ENCODE measurements at regions not wholly inside any gene's neighbourhood (a gene's known extent, or its start where the extent isn't known, plus 50 kb on each side); places are given as distances from the start of the nearest gene placed in this dataset.
A peak's percentile ranks its signal among the peaks of the same experiment; 100 is the strongest.
"Not testable (repeated sequence)": the region's sequence is repeated elsewhere in the genome, so short reads cannot be mapped to it uniquely, and the experiment has no call there.

DNA sequence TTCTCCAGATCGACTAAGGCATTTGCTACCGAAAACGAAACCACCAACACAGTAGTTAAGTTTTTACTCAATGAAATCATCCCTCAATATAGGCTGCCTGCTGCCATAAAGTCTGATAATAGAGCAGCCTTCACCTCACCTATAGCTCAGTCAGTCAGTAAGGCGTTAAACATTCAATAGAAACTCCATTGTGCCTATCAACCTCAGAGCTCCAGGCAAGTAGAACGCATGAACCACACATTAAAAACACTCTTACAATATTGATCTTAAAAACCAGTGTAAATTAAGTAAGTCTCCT is 160.6 kb downstream of the DEFB131A start:
- DNase-seq, result not testable (repeated sequence)

DNA sequence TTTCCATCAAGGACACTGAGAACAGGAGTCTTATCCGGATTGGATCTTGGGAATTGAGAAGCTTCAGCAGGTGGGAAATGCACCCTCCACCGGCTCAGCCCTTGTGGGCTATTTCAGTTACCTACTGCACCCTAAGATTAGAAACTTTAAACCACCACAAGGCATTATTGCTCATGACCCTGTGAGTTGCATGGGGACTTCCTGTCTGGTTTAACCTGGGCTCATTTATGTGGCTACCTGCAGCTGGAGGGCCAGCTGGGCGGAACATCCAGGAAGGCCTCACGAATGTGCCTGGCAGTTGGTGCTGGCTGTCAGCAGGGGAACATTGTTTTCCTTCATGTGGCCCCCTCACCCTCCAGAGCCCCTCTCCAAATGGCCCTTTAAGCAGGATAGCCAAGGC is 164.1 kb downstream of the DEFB131A start:
- DNase-seq, result no peak

DNA sequence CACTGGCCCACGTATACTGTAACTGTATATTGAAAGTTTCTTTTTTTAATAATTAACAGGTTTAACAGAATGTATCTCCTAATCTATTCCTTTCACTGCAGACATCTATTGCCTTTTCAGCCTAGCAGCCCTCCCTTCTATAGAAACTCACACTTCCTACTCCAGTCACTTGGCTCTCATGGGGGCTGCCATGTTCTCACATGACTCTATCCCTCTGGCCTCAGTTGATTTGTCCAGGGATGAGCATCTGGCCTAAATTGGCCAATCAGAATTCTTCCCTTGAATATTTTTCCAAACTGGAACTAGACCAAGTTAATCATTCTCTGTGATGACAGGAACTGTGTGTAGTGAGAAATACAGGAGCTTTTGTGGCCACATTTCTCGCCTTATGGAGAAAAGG is 166.1 kb downstream of the DEFB131A start:
- not testable (repeated sequence) for DNase-seq

DNA sequence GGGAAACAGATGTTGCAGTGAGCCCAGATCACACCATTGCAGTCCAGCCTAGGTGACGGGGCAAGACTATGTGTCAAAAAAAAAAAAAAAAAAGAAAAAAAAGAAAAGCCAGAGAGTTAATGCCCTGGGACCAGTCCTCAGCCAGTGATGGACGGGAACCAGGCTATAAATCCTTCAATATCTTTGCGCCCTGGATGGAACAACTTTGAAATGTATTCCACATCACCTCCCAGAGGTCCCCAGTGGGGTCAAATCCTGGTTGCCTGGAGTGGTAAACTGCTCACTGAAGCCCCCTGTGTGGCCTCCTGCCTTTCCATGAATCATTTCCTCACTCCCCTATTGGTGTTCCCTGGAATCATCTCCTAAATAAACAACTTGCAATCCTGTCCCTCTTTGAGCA is 166.9 kb downstream of the DEFB131A start:
- DNase-seq, result no peak

DNA sequence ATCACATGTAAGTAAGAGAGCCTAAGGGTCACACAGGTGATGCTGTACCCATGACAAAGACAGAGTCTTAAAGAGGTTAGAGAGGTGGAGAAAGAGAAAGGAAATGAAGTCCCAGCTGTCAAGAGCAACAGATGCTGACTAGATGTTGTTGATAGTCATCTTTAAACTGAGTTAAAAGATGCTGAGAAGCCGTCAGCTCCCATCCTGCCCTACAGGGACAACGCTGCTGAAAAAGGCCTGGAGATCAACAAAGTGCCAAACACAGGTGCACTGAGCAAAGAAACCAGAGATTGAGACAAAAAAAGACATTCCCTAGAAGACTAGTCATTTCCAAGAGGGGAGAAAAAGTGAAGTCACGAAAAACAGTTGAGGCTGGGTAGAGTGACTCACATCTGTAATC is 145.0 kb upstream of the DRD5 start:
- DNase-seq, result not testable (repeated sequence)

DNA sequence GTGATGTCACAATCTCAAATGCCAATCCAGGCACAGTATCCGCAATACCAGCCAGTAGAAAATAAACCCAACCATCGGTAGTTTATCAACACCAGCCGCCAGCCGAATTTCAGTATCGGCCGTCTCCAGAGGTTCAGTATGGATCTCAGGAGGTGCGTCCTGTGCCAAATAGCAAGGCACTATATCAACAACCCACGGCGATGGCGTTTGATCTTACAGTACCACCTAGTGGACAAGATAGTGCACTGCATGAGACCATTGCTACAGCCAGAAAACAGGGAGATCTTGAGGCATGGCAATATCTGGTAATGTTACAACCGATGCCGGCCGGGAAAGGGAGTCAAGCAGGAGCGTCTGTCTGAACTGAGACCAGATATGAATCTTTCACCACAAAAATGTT is 121.8 kb upstream of the DRD5 start:
- peak; percentile 60 for DNase-seq

DNA sequence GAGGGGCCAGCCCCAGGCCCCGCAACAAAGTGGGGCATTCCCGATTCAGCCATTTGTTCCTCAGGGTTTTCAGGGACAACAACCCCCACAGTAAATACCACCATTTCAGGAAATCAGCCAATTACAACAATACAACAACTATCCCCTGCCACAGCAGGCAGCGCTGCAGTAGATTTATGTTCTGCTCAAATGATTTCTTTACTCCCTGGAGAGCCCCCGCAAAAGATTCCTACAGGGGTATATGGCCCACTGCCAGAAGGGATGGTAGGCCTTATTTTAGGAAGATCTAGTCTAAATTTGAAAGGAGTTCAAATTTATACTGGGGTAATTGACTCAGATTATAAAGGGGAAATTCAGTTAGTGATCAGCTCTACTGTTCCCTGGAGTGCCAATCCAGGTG is 120.5 kb upstream of the DRD5 start:
- not testable (repeated sequence) for DNase-seq

DNA sequence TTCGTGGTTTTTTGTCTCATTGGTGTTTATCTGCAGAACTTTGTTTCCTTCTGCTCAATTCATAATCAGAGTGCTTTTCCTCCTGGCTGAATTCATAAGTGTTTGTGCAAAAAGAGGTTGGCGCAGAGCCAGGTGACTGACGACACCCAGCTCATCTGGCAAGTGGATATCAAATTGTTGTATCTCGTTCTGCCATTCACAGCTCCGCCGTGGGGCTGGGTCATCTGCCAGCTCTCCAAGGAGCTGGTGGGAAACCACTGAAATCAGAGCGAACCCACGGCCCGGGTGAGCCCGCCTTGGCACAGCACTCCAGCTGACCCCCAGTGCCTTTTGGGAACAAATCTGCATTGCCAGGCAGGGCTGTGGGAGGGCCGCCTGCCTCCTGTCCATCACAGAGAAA is 110.7 kb upstream of the DRD5 start:
- DNase-seq, result not testable (repeated sequence)

DNA sequence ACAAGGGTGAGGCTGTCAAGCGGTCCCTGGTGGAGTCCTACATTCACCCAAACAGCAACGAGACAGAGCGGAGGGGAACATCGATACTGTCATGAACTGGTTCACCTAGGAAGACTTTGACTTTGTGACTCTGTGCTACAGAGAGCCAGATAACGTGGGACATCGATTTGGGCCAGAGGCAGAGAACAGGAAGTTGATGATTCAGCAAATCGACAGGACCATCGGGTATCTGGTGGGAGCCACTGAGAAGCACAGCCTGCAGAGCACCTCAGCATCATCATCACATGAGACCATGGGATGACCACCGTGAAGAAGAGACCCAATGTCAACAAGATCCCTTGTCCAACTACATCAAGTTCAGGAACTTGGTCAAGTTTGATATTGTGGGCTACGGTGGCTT is 104.1 kb upstream of the DRD5 start:
- not testable (repeated sequence) for DNase-seq

DNA sequence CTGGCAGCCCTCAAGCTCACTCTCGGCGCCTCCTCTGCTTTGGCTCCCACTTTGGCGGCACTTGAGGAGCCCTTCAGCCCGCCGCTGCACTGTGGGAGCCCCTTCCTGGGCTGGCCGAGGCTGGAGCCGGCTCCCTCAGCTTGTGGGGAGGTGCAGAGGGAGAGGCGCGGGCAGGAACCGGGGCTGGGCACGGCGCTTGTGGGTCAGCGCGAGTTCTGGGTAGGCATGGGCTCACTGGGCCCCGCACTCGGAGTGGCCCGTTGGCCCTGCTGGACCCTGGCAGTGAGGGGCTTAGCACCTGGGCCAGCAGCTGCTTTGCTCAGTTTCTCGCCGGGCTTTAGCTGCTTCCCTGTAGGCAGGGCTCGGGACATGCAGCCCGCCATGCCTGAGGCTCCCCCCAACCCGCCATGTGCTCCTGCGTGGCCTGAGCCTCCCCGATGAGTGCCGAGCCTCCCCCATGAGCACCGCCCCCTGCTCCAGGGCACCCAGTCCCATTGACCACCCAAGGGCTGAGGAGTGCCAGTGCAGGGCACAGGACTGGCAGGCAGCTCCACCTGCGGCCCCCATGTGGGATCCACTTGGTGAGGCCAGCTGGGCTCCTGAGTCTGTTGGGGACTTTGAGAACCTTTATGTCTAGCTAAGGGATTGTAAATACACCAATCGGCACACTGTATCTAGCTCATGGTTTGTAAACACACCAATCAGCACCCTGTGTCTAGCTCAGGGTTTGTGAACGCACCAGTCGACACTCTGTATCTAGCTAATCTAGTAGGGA is 101.5 kb upstream of the DRD5 start:
- no peak for DNase-seq

DNA sequence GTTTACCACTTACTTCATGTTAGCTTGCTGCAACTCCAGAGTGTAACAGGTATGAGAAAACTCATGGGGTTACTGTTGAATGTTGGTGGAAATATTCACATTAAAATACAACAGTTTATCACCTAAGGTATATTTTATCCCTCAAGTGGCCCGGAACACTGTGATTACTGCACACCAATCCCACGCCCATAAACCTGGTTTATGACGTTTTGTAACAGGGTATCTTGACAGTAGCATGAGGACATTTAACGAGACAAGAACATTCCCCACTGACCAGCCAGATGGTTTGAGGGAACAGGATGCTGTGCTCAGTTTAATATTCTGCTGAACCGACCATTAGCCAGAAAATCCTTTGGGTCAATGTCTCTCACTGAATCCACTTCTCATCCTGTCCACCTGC is 98.3 kb upstream of the DRD5 start:
- DNase-seq, result not testable (repeated sequence)

DNA sequence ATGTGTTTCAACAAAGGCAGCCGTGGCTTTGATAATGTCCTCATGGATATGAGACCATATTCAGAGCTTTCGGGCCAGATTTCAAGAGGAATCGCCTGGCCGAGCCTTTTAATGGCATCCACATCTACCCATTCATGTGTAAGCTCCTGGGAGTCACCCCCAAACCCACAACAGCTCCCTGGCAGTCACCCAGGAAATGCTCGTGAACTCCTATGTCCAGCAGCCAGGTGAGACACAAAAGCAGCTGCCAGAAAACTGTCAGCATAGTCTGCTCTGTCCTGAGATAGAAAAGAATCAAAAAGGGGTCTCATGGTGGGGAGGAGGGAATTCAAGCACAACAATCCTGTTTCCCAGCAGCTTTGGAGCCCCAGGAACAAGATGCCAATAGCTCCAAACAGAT is 96.4 kb upstream of the DRD5 start:
- not testable (repeated sequence) for DNase-seq

DNA sequence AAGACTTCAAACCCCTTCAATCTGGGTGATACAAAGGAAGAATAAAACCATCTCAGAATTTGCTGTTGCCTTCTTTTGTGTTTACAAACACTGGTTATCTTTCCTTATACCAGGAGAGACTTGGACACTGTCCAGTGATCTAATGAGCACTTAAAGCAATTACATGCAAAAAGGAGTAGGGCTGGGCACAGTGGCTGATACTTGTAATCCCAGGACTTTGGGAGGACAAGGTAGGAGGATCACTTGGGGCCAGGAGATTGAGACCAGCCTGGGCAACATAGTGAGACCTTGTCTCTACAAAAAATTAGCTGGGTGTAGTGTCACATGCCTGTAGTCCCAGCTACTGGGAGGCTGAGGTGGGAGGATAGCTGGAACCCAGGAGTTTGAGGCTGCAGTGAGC is 95.7 kb upstream of the DRD5 start:
- peak; percentile 28 for DNase-seq

DNA sequence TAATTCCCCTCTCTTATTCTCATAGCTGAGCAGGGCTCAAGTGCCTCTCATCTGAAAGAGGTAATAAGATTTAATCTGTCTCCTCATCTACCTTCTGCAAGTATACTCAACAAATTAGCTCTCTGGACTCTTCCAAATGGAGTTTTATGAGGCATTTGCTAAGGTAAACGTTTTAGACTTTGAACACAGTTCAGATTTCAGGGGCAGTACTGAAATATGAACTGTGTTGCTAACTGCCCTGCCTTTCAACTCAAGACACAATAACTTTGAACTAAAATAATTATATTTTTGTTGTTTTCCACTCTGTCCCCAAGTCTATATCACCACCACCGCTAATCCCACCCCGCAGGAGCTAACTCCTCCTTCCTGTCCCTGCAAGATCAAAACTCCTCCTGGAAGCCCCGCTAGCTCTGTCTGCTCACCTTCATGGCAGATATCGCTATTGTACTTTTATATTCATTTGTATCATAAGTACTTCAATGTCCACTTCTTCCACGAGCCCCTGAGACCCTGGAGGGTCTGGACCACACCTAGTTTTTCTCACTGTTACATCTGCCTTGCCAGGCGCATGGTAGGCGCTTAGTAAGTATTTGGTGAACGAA is 90.7 kb upstream of the DRD5 start:
- DNase-seq, result not testable (repeated sequence)

DNA sequence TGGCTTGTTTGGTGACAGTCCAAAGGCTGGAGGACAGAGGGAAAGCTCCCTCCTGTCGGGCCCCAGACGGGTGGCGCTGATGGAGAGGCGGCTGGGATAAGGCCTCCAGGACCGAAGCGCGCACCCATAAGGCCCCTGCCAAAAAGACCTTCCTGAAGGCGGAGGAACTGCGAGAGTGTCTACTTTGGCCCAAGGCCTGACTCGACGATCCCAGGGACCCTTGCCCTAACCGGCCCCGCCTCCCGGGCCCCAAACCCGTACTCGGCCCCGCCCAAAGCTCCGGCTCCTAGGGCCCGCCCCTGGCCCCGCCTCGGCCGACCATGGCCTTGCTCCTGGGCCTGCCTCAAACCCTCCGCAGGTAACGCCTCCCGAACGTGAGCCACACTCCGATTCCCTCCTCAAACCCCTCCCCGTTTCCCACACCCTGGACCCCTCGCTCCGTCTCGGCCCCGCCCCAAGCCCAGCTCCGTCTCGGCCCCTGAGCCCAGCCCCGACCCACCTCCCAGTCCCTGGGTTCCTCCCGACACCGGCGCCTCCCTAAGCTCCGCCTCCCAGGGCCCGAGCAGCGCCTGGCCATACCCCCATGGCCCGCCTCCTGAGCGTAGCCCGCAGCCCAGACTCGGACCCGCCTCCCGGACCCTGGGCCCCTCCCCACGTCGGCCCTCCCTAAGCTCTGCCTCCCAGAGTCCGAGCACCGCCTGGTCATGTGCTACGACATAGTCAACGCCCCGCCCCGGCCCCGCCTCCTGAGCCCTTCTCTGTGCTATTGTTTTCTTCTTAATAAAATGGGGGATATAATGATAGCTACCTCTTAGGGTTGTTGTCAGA is 90.0 kb upstream of the DRD5 start:
- peak; percentile 96 for DNase-seq

DNA sequence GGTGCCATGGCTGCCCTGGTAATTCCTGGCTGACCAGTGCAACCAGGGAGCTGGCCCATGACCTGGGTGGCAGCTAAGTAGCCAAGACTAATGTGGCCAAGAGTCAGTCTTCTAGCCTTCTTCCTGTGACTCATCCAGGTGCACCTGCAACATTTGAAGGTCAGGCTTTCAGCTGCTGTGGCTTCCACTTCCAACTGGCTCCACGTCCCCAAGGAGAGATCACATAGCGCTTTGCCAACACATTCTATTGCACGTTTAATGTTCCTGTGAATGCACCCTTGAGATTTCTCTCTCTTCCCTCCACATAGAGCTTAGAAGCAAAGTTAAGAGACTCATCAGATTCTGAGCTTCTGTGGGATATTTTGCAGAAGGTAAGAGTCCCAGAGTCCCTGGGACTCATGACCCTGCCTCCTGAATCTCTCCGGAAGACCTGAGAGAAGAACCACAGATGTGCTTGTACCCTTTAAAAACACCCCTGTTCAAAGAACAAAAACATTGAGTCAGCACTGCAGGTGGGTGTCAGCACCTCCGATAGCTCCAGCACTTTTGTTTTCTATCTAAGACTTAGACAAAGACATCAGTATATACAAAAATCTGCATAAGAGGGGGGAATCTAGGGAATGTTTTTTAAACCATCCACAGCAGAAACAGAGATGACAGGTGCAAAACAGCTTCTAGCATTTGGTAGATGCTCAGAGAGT is 88.5 kb upstream of the DRD5 start:
- not testable (repeated sequence) for DNase-seq

DNA sequence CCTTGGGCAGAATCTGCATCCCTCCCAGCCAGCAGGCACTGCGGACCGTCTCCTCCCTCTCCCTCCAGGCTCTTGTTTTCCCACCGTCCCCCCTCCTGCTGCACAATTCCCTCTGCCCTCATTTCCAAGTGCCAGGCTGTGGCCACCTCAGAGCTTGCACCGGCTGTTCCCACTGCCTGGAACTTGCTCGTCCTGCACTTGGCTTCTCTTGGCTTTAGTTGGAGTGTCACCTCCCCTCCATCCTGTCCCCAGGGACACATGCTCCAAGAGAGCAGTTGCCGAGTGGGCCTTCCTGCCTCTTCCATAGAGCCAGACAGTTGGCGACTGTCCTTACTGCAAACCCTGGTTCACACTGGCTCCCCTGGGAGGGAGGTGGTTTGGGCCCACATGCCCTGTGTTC is 87.0 kb upstream of the DRD5 start:
- DNase-seq, result not testable (repeated sequence)

DNA sequence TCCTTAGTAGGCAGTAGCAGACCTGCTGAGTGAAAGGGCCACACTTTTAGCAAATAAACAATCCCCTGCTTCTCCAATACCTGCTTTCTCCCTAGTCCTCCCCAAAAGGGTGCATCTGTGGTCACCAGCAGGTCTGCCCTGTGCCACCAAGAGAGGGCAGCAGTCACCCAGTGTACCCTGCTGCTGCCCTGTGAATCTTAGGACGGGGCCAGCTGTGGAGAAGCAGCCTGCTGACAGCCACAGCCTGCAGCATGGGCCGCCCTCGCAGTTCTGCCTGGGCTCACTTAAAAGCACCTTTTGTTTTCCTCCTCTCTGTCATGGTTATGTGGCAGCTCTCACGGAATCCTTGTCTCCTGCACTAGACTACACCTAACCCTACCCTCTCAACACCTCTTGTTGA is 85.4 kb upstream of the DRD5 start:
- peak; percentile 67 for DNase-seq

DNA sequence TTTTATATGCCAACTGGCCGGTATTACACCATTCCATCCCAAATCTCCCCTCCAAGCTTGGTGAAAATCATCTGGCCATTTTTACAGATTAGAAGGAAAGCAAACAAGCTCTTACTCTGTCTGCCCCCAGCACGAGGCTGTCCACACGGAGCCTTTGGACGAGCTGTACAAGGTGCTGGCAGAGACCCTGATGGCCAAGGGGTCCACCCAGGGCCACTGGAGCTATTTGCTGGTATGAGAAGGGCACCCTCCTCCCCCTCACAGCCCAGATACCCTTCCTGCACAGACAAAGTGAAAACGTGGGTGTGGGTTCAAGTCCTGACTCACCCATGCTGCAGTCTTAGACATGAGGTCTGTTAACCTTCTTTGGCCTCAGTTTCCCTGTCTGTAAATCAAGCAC is 84.9 kb upstream of the DRD5 start:
- not testable (repeated sequence) for DNase-seq

DNA sequence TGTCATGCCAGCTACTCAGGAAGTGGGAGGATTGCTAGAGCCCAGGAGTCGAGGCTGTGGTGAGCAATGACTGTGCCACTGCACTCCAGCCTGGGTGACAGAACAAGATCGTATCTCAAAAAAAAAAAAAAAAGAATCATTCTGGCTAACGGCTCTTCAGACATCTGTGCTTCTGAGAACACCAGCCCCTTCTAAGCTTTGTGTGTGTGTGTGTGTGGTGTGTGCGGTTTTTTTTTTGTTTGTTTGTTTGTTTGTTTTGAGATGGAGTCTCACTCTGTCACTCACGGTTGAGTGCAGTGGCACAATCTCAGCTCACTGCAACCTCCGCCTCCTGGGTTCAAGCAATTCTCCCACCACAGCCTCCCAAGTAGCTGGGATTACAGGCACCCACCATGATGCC is 79.4 kb upstream of the DRD5 start:
- not testable (repeated sequence) for DNase-seq

DNA sequence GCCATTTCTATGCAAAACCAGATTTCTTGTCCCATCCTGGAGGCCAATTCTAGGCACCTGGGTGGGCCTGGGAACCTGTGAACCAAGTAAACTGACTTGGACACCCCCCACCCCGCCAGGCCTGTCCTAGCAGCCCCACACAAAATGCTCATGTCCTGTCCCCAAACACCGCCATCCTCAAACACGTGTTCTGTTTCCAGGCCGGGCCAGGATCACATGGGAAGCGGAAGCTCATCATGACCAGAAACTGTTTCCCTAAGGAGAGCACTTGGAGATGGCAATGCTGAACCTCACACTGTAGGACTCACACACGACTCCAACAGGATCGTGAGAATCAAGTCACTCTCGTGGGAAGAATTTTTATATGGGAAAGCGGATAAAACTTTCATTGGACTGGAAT is 78.7 kb upstream of the DRD5 start:
- DNase-seq, result not testable (repeated sequence)

DNA sequence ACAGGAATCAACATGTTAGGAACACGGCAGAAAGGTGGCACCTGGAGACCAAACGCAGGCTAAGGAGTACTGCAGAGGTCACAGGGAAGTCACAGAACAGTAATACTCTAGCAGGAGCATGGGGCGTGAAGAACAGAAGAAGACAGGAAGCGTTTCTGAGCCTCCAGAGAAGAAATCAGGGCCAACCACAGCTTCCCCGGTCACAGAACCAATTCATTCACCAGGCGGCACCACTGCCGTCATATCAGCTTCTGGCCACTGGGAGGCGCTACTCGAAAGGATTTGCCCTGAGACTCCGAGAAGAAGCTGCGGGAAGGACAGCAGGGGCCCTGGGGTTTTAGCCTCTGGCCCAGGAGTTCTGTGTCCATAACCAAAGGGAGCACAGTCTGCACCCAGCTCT is 78.0 kb upstream of the DRD5 start:
- peak; percentile 85 for DNase-seq

DNA sequence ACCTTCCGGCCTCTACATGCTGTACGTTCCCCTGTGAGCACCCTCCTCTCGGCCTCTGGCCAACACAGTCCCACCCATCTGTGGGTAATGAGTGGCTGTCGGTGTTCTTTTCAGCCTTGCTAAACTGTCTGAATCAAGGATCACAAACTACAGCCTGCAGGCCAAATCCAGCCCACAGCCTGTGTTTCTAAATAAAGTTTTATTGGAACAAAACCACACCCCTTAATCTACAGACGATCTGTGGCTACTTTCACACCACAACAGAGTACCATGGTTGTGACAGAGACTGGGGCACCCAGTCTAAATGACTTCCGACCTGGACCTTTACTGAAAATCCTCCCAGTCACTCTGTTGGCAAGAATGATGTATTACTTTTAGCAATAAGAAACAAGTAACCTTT is 77.3 kb upstream of the DRD5 start:
- DNase-seq, result not testable (repeated sequence)
